GDM1 (cell line): ENCODE measurements at regions not wholly inside any gene's neighbourhood (a gene's known extent, or its start where the extent isn't known, plus 50 kb on each side); places are given as distances from the start of the nearest gene placed in this dataset.
"Not testable (repeated sequence)": the region's sequence is repeated elsewhere in the genome, so short reads cannot be mapped to it uniquely, and the experiment has no call there.

Experiments
- DNase-seq: peaks from one replicate; lab custom pipeline; 2025; lab: John Stamatoyannopoulos, UW

DNA sequence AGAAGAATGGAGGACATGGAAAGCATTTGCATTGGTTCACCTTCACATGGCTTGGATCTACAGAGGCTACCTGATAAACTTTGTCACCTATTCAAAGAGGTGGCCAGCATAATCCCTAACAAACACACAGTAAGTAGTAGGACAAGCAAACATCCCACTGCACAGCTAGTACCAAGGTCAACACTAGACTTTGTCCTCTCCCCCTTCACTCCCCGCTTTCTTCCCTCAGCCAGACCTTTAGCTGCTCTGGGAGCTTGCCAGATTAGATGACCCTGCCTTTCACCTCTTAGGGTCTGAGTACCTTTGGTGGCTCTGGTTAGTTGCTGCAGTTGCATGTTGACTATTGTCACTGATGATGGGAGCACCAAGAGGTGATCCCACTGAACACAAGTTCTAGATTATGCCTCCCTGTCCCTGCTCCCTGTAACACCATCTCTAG, 211.3 kb downstream of the CCDC74A start:
- not testable (repeated sequence) for DNase-seq

DNA sequence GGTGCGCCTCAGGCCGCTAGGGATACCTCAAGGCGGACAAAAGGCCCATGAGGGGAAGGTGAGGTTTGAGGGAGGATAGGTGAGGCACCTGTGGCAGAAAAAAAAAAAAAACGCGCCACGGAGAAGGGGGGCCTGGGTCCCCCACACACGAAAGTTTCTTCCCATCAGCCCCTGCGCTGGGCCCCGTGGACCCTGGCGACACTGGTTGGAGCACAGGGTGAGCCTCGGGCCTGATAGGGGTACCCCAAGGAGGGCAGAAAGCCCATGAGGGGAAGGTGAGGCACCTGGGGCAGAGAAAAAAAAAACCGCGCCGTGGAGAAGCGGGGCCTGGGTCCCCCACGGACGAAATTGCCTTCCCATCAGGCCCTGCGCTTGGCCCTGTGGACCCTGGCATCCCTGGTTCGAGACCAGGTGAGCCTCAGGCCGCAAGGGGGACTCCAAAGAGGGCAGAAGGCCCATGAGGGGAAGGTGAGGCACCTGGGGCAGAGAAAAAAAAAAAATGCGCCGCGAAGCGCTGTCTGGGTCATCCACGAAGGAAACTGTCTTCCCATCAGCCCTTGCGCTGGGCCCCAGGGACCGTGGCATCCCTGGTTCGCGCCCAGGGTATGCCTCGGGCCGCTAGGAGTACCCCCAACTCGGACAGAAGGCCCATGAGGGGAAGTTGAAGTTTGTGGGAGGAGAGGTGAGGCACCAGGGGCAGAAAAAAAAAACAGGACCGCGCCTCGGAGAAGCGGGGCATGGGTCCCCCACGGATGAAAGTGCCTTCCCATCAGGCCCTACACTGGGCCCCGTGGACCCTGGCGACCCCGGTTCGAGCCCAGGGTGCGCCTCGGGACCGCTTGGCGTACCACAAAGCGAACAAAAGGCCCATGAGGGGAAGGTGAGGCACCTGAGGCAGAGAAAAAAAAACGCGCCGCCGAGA, 226.2 kb downstream of the CCDC74A start:
- DNase-seq: no peak

DNA sequence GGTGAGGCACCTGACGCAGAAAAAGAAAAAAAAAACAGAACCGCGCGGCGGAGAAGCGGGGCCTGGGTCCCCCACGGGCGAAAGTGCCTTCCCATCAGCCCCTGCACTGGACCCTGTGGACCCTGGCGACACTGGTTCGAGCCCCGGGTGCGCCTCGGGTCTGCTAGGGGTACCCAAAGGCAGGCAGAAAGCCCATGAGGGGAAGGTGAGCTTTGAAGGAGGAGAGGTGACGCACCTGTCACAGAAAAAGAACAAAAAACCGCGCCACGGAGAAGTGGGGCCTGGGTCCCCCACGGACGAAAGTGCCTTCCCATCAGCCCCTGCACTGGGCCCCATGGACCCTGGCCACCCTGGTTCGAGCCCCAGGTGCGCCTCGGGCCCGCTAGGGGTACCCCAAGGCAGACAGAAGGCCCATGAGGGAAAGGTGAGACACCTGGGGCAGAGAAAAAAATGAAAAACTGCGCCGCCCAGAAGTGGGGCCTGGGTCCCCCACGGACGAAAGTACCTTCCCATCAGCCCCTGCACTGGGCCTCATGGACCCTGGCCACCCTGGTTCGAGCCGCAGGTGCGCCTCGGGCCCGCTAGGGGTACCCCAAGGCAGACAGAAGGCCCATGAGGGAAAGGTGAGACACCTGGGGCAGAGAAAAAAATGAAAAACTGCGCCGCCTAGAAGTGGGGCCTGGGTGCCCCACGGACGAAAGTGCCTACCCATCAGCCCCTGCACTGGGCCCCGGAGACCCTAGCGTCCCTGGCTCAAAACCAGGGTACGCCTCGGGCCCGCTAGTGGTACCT, 227.4 kb downstream of the CCDC74A start:
- no peak for DNase-seq

DNA sequence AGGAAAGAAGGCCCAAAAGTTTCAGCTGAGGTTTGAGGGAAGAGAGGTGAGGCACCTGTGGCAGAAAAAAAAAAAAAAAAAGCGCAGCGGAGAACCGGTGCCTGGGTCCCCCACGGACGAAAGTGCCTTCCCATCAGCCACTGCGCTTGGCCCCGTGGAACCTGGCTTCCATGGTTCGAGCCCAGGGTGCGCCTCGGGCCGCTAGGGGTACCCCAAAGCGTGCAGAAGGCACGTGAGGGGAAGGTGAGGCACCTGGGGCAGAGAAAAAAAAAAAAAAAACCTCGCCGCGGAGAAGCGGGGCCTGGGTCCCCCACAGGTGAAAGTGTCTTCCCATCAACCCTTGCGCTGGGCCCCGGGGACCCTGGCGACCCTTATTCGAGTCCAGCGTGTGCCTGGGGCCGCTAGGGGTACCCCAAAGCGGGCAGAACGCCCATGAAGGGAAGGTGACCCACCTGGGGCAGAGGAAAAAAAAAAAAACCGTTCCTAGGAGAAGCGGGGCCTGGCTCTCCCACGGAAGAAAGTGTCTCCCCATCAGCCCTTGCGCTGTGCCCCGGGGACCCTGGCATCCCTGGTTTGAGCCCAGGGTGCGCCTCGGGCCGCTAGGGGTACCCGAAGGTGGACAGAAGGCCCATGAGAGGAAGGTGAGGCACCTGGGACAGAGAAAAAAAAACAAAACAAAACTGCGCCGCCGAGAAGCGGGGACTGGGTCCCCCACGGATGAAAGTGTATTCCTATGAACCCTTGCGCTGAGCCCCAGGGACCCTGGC, 228.6 kb downstream of the CCDC74A start:
- no peak for DNase-seq

DNA sequence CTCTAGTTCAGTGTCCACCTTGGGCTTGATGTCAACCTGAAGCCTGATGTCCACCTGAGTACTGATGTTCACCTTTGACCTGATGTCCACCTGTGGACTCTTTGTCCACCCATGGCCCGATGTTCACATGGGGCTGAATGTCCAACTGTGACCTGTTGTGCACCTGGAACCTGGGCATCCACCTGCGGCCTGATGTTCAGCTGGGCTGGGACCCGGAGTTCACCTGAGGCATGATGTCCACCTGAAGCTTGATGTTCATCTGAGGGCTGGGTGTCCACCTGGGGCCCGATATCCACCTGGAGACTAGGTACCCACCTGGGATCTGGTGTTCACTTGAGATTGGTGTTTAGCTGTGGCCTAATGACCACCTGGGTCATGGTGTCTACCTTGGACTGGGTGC, 231.3 kb downstream of the CCDC74A start:
- not testable (repeated sequence) for DNase-seq

DNA sequence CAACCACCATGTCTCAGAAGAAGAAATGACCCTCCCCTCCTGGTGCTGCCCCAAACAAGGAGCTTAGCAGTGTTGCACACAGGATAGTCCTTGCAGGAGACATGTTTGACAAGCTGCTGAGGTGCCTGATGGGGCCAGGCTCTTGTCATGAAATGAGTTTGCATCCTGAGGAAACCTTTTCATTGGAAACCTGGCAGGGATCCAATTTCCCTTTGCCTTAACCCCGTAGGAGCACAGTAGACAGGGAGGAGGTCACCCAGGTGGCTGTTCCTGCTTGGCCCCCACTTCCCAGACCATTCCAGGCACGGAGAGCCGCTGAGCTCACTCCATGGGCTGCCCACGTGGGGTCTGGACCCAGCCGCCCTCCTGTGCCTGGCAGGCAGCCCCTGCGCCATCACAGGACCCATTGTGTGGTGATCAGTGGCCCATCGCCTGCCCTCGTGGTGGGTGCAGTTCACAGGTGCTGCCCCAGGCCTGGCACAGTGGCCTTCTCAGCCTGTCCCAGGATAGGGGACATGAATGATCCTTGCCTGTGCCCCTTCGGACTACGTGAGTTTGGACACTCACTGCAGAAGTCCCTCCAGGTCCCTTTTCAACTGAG, 247.4 kb downstream of the CCDC74A start:
- not testable (repeated sequence) for DNase-seq

DNA sequence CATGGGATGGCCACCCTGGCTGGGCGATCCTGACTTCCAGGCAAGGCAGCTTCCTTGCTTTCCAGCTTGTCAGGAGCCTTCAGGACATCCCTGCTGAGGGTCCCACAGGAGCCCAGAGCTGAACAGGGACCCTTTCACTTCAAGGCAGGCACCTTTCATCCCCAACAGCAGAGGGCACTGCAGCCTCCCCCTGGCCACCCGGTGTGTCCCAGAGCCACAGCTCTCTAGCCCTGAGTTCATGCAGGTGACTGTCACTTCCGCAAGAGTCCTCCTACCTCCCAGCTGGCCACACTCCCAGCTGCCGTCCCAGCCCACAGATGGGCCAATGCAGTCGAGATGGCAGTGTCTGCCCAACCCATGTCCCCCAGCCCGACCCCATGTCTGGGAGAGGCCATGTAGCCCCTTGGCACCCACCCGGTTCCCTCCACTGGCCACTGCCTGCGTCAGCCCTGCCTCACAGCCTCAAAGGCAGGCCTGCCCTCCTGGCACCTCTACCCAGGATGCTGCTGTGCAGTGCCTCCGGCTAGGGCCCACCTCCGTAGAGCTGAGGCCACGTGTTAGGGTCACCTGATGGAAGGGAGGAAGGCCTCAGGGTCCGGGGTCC, 248.3 kb downstream of the CCDC74A start:
- not testable (repeated sequence) for DNase-seq

DNA sequence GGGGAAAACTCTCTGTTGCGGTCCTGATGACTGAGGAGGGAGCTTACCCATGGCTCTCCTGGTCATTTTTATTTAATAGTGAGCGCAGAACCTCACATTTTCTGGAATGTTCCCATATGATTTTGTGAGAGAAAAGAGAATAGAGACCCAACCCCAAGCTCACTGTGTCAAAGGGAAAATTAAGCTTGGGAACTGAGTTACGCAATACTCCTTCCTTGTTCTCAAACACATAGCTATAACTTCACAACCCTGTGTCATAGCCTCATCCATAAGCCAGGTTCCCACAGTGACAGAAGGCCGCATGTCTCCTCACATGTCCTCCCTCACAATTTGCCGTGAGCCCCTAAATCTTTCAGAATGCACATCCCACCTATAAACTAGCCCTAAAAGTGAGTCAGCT, 252.8 kb downstream of the CCDC74A start:
- not testable (repeated sequence) for DNase-seq

DNA sequence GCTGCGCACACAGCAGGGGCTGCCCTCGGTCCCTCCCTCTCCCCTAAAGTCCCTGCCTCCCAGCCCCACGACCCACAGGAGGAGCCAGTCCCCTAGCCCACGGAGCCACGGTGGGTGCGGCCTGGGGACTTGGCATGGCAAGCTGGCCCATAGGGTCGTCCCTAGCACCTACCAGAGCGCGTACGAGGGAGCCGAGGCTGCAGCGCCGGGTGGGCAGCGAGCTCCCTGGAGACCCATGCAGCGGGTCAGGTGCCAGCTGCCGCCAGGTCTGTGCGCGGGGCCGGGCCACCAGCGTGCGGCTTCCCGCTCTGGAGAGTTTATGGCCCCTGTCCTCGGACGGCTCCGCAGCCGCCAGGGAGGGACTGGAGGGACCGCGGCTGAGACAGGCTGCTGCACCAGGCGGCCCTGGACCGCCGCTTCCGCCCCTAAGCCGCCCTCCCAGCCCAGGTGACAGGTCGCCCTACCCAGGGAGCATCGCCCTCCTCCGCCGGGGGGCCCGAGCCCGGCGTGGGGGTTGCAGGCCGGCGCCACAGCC, 273.6 kb downstream of the CCDC74A start:
- DNase-seq: no peak

DNA sequence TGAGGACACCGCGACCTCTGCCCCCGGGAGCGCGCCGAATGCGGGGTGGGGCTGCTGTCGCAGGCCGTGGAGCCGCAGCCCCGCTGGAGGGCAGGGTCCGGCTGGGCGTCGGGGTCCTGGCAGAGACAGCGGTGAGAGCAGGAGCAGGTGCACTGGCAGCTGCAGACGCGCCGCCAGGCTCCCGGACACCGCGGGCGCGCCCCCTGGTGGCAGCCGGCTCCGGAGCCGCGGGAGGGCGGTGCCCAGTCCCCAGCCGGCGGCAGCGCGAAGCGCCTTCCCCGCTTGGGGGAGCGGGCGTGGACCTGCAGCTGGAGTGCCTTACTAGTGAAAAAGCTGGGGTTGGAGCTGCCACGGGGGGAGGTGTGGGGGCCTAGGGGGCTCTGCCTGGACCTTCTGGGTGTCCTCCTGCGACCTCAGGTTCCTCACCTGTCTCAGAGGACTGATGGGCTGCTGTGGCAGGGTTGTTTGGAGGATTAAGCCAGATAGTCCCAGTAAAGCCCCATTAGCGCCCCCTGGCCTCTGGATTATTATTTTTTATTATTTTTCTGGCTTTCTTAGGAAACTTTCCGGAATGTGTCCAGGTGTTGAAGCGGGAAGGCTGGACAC, 274.2 kb downstream of the CCDC74A start:
- peak; percentile 7 for DNase-seq

DNA sequence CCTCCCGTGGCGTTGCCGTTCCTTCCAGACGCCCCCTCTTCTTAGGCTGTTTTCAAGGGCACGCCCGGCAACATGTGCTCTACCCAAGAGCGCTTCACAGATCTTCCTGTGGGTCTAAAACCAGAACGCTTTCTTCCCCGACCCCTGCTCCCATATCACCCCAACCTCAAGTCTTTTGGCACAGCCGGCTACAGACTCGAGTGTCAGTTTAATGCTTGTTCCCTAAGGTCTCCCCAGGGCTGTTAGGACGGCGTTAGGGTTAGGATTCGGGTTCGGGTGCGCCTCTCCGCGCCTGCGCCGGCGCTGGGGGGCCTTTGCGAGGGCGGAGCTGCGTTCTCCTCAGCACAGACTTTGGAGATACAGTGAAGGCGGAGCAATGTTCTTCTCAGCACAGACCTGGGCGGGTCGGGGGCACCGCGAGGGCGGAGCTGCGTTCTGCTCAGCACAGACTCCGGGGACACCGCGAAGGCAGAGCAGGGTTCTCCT, 274.7 kb downstream of the CCDC74A start:
- not testable (repeated sequence) for DNase-seq

DNA sequence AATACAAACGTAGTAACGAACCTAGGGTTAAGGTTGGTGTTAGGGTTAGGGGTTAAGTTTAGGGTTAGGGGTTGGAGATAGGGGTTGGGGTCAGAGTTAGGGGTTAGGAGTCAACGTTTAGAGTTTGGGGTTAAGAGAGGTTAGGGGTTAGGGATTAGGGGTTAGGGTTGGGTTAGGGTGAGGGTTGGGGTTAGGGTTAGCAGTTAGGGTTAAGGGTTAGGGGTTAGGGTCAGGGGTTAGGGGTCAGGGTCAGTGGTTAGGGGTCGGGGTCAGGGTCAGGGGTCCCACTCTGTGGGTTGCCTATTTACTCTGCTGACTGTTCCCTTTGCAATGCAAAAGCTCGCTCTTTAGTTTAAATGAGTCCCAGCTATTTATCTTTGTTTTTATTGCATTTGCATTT, 275.5 kb downstream of the CCDC74A start:
- DNase-seq: not testable (repeated sequence)

DNA sequence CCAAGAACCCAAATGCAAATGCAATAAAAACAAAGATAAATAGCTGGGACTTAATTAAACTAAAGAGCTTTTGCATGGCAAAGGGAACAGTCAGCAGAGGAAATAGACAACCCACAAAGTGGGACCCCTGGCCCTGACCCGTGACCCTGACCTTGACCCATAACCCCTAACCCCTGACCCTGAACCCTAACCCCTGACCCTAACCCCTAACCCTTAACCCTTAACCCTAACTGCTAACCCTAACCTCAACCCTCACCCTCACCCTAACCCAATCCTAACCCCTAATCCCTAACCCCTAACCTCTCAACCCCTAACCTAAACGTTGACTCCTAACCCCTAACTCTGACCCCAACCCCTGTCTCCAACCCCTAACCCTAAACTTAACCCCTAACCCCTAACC, 284.9 kb downstream of the CCDC74A start:
- DNase-seq: not testable (repeated sequence)

DNA sequence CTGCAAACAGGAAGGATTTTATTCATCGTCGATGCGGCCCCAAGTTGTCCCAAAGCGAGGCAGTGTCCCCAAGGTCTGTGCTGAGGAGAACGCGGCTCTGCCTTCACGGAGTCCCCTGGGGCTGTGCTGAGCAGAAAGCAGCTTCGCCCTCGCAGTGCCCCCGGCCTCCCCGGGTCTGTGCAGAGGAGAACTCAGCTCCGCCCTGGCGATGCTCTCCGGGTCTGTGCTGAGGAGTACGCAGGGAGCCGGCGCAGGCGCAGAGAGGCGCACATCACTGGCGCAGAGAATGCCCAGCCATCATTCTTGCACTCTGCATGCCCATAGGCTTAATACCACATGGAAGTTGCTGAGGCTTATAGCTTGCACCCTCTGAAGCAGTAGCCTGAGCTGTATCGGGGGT, 285.7 kb downstream of the CCDC74A start:
- not testable (repeated sequence) for DNase-seq

DNA sequence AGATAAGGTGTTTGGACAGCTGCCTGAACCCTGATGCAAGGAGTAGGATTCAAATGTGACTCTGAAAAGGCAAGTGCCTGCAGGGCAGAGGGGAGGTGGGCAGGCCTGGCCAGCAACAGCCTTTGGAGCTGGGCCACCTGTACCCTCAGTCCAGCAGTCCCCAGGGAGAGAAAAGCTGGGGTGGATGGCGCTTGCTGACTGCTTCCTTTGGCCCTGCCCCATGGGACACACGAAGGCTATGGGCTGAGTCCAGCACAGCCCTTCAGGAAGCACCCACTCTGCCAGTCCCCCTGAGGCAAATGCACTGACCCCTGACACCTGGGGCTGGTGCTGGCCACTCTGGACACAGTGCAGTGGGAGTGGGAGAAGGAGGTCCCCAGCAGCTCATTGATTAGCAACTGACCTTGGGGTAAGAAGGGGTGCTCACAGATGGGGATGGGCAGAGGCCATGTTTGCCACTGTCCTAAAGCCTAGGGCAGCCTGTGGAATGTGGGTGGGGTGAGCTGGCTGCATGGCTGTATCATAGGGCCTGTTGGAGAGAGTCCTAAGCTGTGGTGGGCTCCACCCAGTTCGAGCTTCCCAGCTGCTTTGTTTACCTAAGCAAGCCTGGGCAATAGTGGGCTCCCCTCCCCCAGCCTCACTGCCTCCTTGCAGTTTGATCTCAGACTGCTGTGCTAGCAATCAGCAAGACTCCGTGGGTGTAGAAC, 290.7 kb downstream of the CCDC74A start:
- not testable (repeated sequence) for DNase-seq

DNA sequence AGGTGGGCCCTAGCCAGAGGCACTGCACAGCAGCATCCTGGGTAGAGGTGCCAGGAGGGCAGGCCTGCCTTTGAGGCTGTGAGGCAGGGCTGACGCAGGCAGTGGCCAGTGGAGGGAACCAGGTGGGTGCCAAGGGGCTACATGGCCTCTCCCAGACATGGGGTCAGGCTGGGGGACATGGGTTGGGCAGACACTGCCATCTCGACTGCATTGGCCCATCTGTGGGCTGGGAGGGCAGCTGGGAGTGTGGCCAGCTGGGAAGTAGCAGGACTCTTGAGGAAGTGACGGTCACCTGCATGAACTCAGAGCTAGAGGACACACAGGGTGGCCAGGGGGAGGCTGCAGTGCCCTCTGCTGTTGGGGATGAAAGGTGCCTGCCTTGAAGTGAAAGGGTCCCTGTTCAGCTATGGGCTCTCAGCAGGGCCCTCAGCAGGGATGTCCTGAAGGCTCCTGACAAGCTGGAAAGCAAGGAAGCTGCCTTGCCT, 294.6 kb downstream of the CCDC74A start:
- DNase-seq: not testable (repeated sequence)

DNA sequence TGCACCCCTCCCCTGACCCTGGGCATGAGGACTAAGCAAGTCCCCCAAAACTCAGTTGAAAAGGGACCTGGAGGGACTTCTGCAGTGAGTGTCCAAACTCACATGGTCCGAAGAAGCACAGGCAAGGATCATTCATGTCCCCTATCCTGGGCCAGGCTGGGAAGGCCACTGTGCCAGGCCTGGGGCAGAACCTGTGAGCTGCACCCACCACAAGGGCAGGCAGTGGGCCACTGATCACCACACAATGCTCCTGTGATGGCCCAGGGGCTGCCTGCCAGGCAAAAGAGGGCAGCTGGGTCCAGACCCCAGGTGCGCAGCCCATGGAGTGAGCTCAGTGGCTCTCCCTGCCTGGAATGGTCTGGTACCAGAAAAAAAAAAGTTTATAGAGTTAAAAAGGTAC, 295.4 kb downstream of the CCDC74A start:
- DNase-seq: not testable (repeated sequence)

DNA sequence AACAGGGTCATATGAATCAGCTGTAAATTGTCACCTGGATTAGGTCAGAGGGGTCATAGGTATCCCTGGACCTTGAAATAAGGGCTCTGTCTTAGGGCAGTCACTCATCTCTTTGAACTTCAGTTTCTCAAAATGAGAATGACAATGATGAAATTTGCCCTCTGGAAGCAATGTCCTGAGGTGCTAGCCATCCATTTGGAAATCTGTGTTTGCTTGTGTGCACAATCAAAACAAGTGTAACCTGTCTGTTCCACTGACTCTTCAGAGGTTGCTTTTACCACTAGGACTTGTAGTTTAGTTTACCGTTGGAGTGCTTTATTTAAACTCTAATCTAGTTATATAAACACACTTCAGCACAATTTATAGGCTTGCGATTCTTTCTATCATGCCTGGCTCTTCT, 297.3 kb downstream of the CCDC74A start:
- not testable (repeated sequence) for DNase-seq

DNA sequence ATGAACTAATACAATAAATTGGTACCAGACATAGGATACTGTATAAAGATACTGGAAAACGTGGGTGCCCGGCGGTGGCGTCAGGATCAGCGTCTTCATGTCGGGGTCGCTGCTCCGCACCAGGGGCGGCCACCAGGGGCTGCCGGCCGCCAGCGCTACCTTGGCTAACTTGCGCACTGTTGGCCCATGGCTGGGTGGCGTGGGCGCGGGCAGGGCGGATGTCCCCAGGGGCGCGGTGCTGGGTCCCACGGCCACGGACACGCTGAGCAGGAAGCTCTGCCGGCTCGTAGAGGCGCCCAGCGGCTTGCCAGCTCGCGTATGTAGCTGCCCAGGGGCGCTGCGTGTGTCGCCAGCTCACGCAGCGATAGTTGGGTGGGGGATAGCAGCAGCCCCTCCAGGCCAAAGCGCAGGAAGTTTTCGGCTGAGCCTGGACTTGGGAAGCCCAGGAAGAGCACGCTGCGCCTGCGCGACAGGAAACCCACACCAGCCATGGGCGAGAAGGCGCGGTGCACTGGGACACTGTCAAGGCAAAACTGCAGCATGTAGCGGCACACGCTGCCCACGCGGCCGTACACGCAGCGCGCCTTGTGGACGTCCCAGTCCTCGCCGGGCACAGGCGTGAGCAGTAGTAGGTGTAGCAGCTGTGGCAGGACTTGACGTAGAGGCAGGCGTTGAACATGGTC, 299.9 kb downstream of the CCDC74A start:
- DNase-seq: no peak
